ENCODE measurements at regions not wholly inside any gene's neighbourhood (a gene's known extent, or its start where the extent isn't known, plus 50 kb on each side); places are given as distances from the start of the nearest gene placed in this dataset.

GRCh38 chr2:204280262-204280668, 265.0 kb upstream of the PARD3B start:
- no peak for TF ChIP-seq CTCF (IDR thresholded peaks at IDR 0.05; ENCODE audit: low read length)
- TF ChIP-seq EZH2 (IDR thresholded peaks at IDR 0.05; ENCODE audit: borderline replicate concordance, low read length): no peak
